Fibroblast of the aortic adventitia (primary cell): ENCODE measurements at regions not wholly inside any gene's neighbourhood (a gene's known extent, or its start where the extent isn't known, plus 50 kb on each side); places are given as distances from the start of the nearest gene placed in this dataset.
A peak's percentile ranks its signal among the peaks of the same experiment; 100 is the strongest.
"Not testable (repeated sequence)": the region's sequence is repeated elsewhere in the genome, so short reads cannot be mapped to it uniquely, and the experiment has no call there.

Experiments
- DNase-seq: peaks from one replicate; pipeline ENCODE4 v3.0.0-alpha.2; 2010; ENCODE audit warnings: low read depth
- H3K4me3 ChIP-seq: 2 replicates; pipeline ENCODE4 v1.5.1; 2011; ENCODE audit warnings: low read depth, mild to moderate bottlenecking, control low read depth, low read length, moderate library complexity
- CTCF ChIP-seq: IDR thresholded peaks from 2 replicates; pipeline ENCODE4 v1.5.1; 2011; ENCODE audit warnings: mild to moderate bottlenecking, low read length, control low read depth, inconsistent platforms; ENCODE audit not compliant: insufficient read depth

GRCh38 chrX:66110112-66110511, 53.9 kb upstream of the HEPH start:
- DNase-seq, result peak; percentile 42
- no peak overlapping the region for H3K4me3 ChIP-seq
- peak; percentile 66 for TF ChIP-seq CTCF

- not testable (repeated sequence) for DNase-seq, H3K4me3 ChIP-seq
These were observed 56.2 kb upstream of the HEPH start for GRCh38 chrX:66107860-66108259.

GRCh38 chrX:66102398-66102797, 61.6 kb upstream of the HEPH start:
- H3K4me3 ChIP-seq, DNase-seq: not testable (repeated sequence)

- no peak for TF ChIP-seq CTCF
- H3K4me3 ChIP-seq, result no peak overlapping the region
- DNase-seq, result no peak
These were observed 58.3 kb upstream of the VSIG4 start for GRCh38 chrX:66098162-66098561.

- DNase-seq, H3K4me3 ChIP-seq: not testable (repeated sequence)
These were observed 57.1 kb upstream of the VSIG4 start for GRCh38 chrX:66096987-66097386.

- H3K4me3 ChIP-seq, DNase-seq: not testable (repeated sequence)
These were observed 50.1 kb upstream of the VSIG4 start for GRCh38 chrX:66090004-66090403.
